GM19035 (cell line): ENCODE measurements at regions not wholly inside any gene's neighbourhood (a gene's known extent, or its start where the extent isn't known, plus 50 kb on each side); places are given as distances from the start of the nearest gene placed in this dataset.
A peak's percentile ranks its signal among the peaks of the same experiment; 100 is the strongest.
"Not testable (repeated sequence)": the region's sequence is repeated elsewhere in the genome, so short reads cannot be mapped to it uniquely, and the experiment has no call there.

Source experiments
- ATAC-seq: cut with Tn5 transposase; IDR thresholded peaks from one replicate; pipeline ENCODE4 v1.9.1; 2021; ENCODE audit not compliant: unreplicated experiment

DNA sequence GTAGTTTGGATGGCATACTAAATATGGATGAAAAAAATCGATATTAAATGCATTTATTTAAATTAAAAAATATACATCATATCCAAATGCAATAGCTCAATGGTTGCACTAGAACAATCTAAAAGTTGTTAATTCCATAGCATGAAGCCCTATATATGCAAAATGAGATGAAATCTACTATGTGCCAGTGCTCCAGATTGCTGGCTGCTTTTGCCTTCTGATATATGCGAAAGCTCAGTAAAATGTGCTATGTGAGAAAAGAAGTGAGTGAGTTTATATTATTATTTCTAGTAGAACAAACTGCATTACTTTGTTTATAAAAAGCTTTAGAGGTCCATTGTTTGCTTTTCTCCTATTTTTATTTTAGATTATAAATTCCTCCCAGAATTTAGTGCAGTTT, 186.7 kb downstream of the MAT2B start:
- ATAC-seq = no peak

DNA sequence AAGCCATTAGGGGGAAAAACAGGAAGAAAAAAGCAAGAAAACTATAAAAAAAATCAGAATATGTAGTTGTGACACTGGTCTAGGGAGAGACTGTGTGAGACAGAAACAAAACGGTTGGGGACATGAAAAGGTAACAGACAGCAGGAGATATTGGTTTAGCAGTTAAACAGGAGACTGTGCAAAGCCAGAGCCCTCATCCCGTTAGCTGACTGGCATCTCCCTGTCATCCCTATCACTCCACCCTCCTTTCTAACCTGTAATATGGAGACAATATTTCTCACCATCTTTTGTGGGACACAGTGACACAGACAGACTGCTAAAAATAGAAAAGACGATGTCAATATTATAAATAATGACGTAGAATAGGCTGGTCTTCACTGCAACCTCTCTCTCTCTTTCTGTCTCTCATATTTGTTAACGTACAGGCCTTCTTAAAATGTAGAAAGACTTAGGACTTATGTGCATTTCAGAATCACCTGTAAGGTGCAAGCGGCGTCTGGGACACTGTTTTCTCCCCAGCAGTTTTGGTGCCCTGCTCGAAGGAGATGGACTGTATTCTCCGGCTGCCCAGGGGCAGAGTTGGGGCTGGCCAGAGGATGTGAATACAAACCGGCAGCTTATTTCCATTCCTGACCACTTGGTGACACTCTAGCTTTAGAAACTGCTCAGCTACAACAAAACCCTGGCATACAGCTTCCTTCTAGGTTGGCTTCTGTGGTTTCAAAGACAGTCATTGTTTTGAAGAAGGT, 190.6 kb downstream of the MAT2B start:
- ATAC-seq = peak; percentile 98

DNA sequence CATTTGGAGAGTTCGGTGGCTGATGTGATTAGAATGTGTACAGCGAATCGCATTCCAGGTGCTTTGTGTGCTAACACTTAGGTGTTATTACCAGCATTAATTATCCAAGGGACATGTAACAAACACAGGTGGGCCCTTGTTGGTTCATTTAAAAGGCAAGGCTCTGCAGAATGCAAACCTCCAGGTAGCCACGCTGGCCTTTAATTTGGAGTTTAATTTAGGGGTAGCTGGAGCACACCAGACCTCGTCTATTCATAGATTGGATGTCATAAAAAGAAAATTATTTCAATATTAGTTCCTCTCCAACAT, 191.1 kb downstream of the MAT2B start:
- ATAC-seq = no peak

DNA sequence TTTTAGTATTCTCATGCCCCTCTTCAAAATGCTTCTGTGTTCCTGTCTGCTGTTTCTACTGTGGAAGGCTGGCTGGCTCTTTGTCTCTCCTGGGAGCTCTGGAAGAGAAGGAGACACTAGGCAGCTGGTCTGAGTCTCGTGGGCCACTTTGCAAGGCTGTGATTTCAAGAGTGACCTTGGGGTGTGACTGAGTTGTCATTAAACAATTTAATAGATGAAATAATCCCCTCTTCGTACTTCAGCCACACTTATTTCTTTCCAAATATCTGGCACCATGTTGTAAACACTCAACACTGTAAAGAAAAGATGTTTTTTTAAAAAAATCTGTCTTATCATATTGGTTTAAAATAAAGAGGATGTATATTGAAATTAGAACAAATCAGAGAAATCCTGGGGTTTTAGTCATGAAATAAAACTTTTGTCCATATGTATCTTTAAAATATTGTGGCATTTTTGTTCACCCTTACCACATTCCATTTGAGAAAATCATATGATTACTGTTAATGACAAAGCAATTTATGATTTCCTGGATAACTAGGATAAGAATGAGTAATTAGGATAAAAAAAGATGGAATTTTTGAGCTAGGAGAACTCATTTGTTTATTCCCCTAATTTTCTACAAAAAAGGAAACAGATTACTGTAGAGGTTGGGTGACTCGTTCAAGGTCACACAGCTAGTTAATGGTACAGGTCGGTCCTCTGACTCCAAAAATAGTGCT, 200.8 kb downstream of the MAT2B start:
- ATAC-seq = no peak

DNA sequence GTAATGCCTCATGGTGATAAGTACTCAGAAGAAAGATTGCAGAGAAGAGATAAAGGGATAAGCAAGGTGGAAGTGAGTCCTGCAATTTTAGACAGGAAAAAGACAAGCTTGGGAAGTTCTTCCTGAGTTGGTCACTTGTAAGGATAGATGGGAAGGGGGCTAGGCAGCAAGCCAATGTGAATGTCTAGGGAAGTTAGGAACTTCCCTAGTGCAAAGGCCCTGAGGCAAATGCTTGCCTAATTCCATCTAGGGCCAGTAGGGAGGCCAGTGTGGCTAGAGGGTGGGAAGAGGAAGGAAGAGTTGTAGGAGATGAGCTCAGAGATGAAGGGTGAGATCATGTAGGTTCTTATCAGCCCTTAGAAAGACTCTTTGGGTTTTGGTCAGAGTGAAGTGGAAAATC, 206.6 kb downstream of the MAT2B start:
- no peak for ATAC-seq

DNA sequence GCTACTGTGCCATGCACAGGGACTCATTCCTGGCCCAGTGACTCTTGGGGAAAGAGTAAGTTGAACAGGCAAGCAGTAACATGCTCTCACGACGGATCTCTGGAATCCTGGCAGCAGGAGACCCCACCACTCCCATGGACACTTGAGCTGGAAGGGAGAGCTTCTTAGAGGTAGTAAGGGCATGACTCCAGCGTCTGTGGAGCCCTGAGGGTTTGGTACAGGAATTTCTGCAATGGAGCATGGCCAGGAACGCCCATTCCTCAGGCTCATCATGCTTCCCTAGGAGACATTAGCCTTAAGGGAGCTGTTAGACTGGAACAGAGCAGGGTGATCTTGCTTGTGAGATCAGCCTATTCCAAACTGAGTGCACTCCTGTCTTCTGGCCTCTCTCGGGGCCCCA, 212.9 kb downstream of the MAT2B start:
- ATAC-seq = no peak

DNA sequence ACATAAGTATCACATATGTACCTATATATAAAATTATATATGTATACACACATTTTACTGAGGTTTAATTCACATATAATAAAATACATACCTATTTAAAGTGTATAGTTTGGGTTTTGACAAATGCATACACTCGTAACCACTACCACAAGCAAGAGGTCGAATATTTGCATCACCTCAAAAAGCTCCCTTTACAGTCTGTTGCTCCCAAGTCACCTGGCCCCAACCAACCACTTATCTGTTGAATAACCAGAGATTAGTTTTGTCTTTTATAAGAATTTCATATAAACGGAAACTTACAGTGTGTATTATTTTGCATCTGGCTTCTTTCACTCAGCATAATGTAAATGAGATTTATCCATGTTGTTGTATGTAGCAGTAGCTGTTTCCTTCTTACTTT, 218.9 kb downstream of the MAT2B start:
- no peak for ATAC-seq

DNA sequence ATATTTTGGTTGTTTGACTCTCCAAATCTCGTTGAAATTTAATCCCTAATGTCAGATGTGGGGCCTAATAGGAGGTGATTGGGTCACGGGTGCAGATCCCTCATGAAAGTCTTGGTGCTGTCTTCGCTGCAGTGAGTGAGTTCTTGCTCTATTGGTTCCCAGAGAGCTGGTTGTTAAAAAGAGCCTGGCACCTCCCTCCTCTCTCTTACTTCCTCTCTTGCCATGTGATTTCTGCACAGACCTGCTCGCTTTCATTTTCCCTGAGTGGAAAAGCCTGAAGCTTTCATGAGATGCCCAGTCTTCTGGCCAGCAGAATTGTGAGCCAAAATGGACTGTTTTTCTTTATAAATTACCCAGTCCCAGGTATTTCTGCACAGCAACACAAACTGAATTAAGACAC, 221.6 kb downstream of the MAT2B start:
- peak; percentile 59 for ATAC-seq

DNA sequence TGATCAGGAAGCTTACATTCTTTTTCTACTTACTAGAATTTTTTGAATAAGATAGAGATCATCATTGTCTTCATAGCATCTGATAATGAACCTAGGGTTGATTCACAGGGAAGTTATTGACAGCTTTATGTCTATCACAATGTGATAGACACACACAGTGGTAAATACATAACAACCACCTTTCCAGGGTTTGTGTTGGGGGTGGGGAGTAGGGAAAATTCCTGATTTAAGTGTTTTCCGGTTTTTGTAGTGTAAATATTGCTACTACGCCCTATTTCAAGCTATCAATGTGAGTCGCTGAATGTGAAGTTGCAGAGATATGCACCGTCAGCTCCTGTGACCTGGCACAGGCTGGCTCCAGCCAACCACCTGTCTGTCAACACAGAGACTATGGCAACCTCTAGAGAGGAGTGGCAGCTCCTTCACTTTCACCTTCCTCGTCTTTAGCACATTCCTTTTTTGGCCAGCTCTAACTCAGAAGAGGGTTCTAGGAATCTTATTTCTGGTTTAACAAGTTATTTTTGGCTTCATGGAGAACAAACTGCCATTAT, 224.9 kb downstream of the MAT2B start:
- ATAC-seq = no peak

DNA sequence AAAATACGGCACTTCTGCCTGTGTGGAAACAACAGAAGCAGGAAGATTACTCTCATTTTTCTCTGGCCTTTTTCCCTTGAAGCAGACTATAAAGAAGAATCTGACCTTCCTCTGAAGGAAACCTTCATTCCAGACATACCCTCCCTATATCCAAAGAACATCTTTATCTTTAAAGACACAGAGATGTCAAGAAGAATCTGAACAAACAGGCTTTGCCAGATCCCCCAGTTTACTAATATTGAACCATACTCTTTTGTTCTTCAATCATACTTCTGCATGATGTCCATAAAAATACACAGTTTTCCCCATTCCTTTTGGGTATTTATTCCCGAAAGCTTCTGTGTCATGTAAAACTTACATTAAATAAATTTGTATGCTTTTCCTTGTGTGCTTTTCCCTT, 225.8 kb downstream of the MAT2B start:
- ATAC-seq = no peak

DNA sequence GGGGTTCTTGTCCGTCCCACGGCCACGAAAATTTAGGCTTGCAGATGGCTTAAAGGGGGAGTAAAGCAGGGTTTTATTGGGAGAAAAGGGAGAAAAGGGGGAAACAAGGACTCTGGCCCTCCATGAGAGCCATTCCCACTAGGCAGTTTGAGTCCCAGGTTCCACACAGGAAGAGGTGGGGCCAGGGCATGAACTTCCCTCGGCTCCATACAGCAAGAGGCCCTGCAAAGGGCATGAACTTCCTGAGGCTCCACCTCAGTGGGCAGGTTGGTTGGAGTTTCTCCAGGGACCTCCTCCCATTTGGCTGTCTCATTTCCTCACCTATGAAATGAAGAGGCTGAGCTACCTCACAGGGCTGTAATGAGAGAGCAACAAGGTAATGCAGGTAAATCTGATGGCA, 229.7 kb downstream of the MAT2B start:
- no peak for ATAC-seq

DNA sequence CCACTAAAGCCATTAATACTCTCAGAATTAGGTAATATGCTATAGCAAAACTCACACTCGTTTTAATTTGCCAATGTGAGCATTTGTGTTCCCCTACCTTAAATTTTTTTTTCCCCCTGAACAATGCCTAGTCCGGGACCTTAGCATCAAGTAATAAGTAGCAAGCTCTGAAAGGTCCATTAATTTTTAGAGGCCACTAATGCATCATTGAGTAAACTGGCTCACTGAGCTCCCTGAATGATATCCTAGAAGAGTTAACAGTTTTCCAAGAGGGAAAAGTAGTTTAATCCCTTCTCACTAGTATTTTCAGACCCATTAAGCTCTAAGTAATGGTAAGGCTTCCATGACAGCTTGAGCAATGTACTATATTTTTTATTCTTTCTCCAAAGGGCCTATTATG, 242.2 kb downstream of the MAT2B start:
- ATAC-seq = no peak

DNA sequence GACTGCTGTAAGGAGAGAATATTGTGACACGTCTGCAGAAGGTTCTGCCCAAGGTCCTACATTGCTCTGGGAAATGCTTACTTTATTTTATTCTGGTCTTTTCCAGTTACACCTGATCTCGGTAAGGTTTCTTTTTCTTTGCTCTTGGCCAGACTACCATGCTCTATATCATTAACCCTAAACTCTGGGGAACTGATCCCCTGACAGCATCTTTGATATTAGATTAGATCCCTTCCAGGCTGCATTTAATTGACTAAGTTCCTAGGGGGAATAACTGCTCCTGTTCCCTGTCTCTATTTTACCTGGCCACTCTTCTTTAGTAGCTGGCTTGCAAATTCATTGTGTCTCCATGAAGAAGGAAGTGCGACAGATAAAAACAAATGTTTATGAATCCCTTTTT, 243.5 kb downstream of the MAT2B start:
- ATAC-seq = no peak

DNA sequence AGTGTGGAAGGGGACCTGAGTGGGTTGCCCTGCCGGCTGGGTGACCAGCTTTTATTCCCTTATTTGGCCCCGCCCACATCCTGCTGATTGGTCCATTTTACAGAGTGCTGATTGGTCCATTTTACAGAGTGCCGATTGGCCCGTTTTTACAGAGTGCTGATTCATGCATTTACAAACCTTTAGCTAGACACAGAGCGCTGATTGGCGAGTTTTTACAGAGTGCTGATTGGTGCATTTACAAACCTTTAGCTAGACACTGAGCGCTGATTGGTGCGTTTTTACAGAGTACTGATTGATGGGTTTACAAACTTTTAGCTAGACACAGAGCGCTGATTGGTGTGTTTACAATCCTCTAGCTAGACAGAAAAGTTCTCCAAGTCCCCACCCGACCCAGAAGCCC, 245.0 kb downstream of the MAT2B start:
- not testable (repeated sequence) for ATAC-seq

DNA sequence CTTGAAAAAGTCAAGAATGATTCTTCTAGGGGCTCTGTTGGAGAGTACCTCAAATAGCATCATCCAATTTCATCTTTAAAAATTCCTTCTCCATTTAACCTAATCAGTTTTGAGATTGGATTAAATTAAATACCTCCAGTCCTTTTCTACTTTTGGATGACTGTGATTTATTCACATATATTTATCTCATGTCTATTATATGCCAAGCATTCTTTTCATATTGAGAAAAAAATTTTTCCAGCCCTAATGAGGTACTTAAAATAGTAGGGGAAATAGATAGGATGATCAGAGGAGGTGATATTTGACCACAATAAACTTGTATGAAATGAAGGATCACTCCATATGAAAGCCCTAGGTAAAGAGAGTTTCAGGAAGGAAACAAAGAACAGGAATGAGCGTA, 250.1 kb downstream of the MAT2B start:
- no peak for ATAC-seq

DNA sequence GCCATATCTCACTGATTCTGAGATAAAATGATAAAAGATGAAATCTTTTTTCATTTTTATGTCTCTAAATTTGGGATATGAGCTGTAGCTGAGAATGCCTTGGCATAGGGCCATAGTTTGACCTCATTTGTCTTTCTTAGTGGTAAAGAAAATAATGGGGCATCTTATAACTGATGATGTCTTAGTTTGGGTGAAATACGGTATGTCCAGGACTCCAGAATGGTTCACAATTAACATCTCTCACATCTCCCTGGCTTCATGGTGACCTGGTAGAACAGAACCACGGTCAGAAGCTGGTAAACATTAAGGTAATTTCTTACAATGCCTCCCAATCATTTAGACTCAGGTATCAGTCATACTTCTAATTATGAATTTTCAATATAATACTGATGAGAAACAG, 250.8 kb downstream of the MAT2B start:
- ATAC-seq = no peak

DNA sequence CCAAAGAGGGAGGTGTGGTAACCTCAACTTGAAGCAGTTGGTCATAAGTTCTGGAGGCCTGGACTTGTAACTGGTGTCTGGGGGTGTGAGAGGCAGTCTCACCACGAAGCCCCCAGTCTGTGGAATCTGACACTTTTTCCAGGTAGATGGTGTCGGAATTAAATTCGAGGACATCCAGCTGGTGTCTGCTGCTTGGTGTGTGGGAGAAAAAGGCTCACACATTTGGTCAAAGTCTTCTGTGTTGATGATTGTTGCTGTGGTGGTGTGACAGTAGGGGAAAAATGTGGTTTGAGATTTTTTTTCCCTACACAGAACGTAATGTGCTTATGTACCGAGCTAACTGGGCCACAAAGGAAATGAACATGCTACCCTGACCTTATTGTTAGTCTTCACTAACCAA, 251.9 kb downstream of the MAT2B start:
- no peak for ATAC-seq

DNA sequence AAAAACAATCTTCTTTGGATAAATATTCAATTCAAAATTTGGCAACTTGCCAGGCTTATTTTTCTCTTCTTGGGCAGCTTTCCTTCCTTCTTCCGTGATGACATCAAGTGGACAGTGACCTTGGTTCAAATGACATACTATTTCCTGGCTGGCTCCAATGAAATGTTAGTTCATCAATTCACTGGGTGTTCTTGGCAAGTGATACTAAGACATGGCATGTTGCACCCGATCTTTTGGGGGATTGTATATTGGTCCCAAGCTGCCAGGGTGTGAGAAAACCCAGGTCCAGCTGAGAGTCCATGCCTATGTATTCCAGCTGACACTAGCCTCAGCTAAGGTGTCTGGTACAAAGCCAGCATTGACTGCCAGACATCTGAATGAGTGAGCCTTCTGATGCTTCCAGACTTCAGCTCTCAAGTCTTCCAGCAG, 252.9 kb downstream of the MAT2B start:
- no peak for ATAC-seq

DNA sequence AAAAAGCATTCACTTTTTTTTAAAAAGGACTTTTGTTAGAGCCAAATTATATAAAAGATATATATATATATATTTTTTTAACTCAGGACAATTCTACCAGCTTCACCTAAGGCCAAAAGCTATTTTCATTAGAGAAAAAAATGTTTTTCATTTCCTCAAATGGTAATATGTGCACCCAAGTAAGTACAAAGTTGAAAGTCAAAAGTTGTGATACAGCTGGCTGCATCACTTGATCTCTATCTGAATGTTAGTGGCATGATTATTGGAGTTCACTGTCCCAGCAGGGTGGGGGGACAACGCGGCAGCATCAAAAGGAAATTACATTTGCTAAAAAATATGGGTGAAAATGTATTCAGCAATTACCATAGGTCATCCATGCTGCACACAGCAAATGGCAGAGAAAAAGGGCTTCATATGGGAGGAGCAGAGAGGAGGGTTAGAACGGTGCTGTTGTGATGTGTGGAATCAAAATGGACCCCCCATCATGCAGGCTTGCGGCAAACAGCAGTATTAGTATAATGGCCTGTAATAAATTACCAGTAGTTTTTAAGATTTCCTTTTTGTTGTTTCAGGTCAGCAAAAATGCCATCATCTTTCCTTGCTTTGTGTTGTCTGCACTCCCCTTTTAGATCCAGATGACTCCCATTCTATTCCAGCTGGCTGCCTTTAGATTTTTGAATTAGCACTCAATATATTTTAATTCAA, 253.7 kb downstream of the MAT2B start:
- no peak for ATAC-seq

DNA sequence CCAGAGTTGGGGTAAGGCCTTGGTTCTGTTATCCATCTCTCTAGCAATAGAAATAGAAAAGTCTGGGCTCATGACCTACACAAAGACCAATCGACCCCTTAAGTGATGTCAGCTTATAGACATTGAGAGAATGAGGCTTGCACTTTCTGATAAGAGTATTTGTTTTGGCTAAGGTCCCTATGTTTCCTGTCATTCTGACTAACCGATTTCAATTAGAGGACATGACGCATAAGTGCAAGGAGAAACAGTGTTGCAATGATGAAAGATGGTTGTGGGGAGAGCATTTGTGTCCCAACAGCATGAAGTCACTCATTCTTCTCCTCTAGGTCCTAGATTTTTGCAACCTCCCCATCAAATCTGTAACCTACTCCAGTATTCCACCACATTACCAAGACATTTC, 255.1 kb downstream of the MAT2B start:
- no peak for ATAC-seq

DNA sequence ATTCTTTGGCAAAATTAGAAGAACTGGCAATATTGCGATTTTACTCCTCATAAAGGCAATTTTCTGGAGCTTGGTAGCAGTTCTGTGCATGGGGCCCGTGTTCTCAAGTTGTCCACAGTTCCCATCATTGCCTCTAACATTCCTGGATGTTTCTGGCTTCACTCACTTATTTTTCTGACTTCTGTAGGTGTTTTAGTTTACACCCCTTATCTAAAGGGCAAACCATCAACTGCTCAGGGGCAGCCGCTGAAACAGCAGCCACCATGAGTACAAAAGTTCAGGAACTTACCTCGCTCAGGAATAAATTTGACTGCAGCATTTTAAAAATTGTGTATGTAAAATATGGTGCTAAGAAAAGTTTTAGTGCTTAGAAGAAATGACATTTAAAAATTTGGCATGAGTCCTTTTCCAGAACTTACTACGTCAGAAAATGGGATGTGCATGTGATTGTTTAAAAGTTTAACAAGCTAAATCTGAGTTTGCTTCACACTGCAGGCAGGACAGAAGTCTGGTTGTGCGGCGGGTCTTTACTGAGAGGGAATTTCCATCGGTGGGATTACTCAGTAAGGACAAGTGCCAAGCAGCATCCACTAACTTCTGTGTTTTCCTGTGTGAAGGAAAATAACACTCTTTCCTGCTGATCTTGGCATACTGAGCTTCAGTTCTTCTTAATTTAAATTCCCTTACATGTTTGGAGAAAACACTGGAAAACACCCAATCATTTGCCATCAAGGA, 261.7 kb downstream of the MAT2B start:
- ATAC-seq = no peak
